ENCODE measurements at regions not wholly inside any gene's neighbourhood (a gene's known extent, or its start where the extent isn't known, plus 50 kb on each side); places are given as distances from the start of the nearest gene placed in this dataset.
A peak's percentile ranks its signal among the peaks of the same experiment; 100 is the strongest.

- H3K9me3 Mint-ChIP-seq: peaks cover 0 to 6% of the 10 kb centered on the region in 2 experiments; a peak in 2 of 5 replicates
- Histone ChIP-seq H4K20me1 (ENCODE audit: control insufficient read depth, insufficient read depth, insufficient read length) (no peaks in the 10 kb centered on the region), H3T11ph (ENCODE audit: low read length) (no peak overlapping the region), H4K5ac (ENCODE audit: insufficient read length, low read depth, low read length) (no peak overlapping the region), H2AFZ (ENCODE audit: low read length) (no peak overlapping the region), H3K9ac (ENCODE audit: extremely low read depth, insufficient read length, low read length) (no peak overlapping the region), H2BK12ac (ENCODE audit: insufficient read length, low read depth, low read length) (no peak overlapping the region), H3K14ac (ENCODE audit: insufficient read depth, low read length) (peak overlapping the region; percentile 58; the same call in 1 of the 2 replicates), H4K8ac (replicated peaks; ENCODE audit: insufficient read length, low read depth, low read length) (no peak overlapping the region), H3K18ac (ENCODE audit: insufficient read length, low read depth, low read length) (peak overlapping the region; percentile 50), H2BK20ac (ENCODE audit: low read depth, low read length, poor library complexity, severe bottlenecking) (no peak overlapping the region), H3K79me2 (ENCODE audit: insufficient read depth, low read length) (no peaks in the 10 kb centered on the region), H3K56ac (ENCODE audit: insufficient read length, low read depth, low read length) (no peak overlapping the region), H4K91ac (ENCODE audit: insufficient read length, low read depth, low read length) (no peak overlapping the region), H2BK5ac (ENCODE audit: insufficient read length, low read length) (no peak overlapping the region), H3K79me1 (ENCODE audit: insufficient read depth, low read depth, low read length, poor library complexity, severe bottlenecking) (no peaks in the 10 kb centered on the region), H2BK120ac (ENCODE audit: low read depth, low read length, poor library complexity, severe bottlenecking) (no peak overlapping the region), H2BK15ac (ENCODE audit: low read depth, low read length) (no peak overlapping the region), H3K23ac (ENCODE audit: insufficient read length, low read depth, low read length) (no peak overlapping the region), H3K27me3 (ENCODE audit: insufficient read depth, low read length) (no peaks in the 10 kb centered on the region), H3K4me2 (ENCODE audit: insufficient read depth, insufficient read length, low read length) (no peak overlapping the region), H2AK5ac (ENCODE audit: insufficient read length, low read length) (no peak overlapping the region), H3K4me1 (ENCODE audit: insufficient read depth, low read length) (peaks cover 7% of the 10 kb centered on the region; the same call in 1 of the 2 replicates), H3K27ac (ENCODE audit: insufficient read length, low read depth, low read length) (no peak overlapping the region), H3K4ac (ENCODE audit: low read depth, low read length) (no peak overlapping the region), H3K9me3 (ENCODE audit: control insufficient read depth, low read depth, low read length) (no peaks in the 10 kb centered on the region), H3K23me2 (ENCODE audit: insufficient read length, low read depth, low read length, poor library complexity, severe bottlenecking) (no peaks in the 10 kb centered on the region)
- WGBS (ENCODE audit: extremely low coverage, insufficient read length, low lambda C conversion rate): no CpG with 5 or more reads among the region's 4 CpGs
- no peak for TF ChIP-seq CTCF (conservative IDR thresholded peaks at IDR 0.05)
- no peak for DNase-seq
- peak overlapping the region; percentile 52 to 79 (median 71); a peak in 5 of 7 replicates for H3K27ac Mint-ChIP-seq
- peaks cover 0 to 2% (median 0%) of the 10 kb centered on the region in 3 experiments; a peak in 3 of 7 replicates for H3K36me3 Mint-ChIP-seq (ENCODE audit: insufficient read depth in 1 of 3, low read depth in 3 of 3)
- no peak overlapping the region for H3K4me3 Mint-ChIP-seq
- H3K27me3 Mint-ChIP-seq (ENCODE audit: low read depth): no peaks in the 10 kb centered on the region; the same call in 1 of the 2 replicates
- H3K4me1 Mint-ChIP-seq: peaks cover 27 to 42% of the 10 kb centered on the region in 2 experiments
Measured at GRCh38 chr19:28394725-28395124, 818.2 kb downstream of the UQCRFS1 start.
